MCF 10A (cell line): ENCODE measurements at regions not wholly inside any gene's neighbourhood (a gene's known extent, or its start where the extent isn't known, plus 50 kb on each side); places are given as distances from the start of the nearest gene placed in this dataset.

ENCODE experiments used
- BruUV-seq: library from RNA; stranded (reverse); fragments of 400-500 nt; replicated peaks from 2 replicates; lab custom pipeline; 2021; lab: Mats Ljungman, UMichigan
- CTCF ChIA-PET: fragments of 300-600 bp; sonication (Branson Sonifier 250); formaldehyde crosslinking; extraction: SDS; loops from one replicate; lab custom pipeline; 2021; ENCODE audit warnings: antibody characterized with exemption, inconsistent platforms; lab: Yijun Ruan, JAX
- POLR2A ChIA-PET: fragments of 300-600, 350-650 bp; sonication (Branson Sonifier 250); formaldehyde crosslinking; extraction: SDS; loops from one replicate; lab custom pipeline; 2020; ENCODE audit warnings: antibody characterized with exemption, inconsistent platforms; lab: Yijun Ruan, JAX
- DNase-seq: peaks from one replicate; pipeline ENCODE4 v3.0.0-alpha.2; 2018; ENCODE audit not compliant: unreplicated experiment
- H3K27ac Mint-ChIP-seq: one replicate; pipeline ENCODE4 v1.8.0; 2022; ENCODE audit warnings: mild to moderate bottlenecking, low read depth, mixed read lengths; ENCODE audit not compliant: unreplicated experiment
- H3K27me3 Mint-ChIP-seq: one replicate; pipeline ENCODE4 v1.8.0; 2022; ENCODE audit warnings: mixed read lengths; ENCODE audit not compliant: insufficient read depth, unreplicated experiment
- H3K36me3 Mint-ChIP-seq: one replicate; pipeline ENCODE4 v1.8.0; 2022; ENCODE audit warnings: mild to moderate bottlenecking, moderate library complexity, mixed read lengths; ENCODE audit not compliant: insufficient read depth, unreplicated experiment
- H3K4me1 Mint-ChIP-seq: one replicate; pipeline ENCODE4 v1.8.0; 2022; ENCODE audit warnings: mixed read lengths; ENCODE audit not compliant: insufficient read depth, unreplicated experiment
- H3K4me3 Mint-ChIP-seq: one replicate; pipeline ENCODE4 v1.8.0; 2022; ENCODE audit warnings: mild to moderate bottlenecking, moderate library complexity, mixed read lengths; ENCODE audit not compliant: unreplicated experiment
- H3K9me3 Mint-ChIP-seq: one replicate; pipeline ENCODE4 v1.8.0; 2022; ENCODE audit warnings: mixed read lengths; ENCODE audit not compliant: unreplicated experiment
- intact Hi-C: fragments of 100-400 bp; cut with micrococcal nuclease; formaldehyde crosslinking; loops from 2 replicates; pipeline ENCODE4 v1.14.1; 2022
- TF ChIP-seq, protein P1 (sequence below): fragments of 200-600 bp; IDR thresholded peaks from one replicate; pipeline ENCODE4 v1.8.0; 2022; ENCODE audit warnings: antibody characterized with exemption, mild to moderate bottlenecking; ENCODE audit not compliant: unreplicated experiment

- no TSS peak for BruUV-seq
- Mint-ChIP-seq H3K9me3 (no peaks in the 10 kb centered on the region), H3K4me1 (peaks cover 5% of the 10 kb centered on the region), H3K36me3 (no peaks in the 10 kb centered on the region), H3K4me3 (no peak overlapping the region), H3K27me3 (no peaks in the 10 kb centered on the region), H3K27ac (no peak overlapping the region)
- TF ChIP-seq, protein P1, sequence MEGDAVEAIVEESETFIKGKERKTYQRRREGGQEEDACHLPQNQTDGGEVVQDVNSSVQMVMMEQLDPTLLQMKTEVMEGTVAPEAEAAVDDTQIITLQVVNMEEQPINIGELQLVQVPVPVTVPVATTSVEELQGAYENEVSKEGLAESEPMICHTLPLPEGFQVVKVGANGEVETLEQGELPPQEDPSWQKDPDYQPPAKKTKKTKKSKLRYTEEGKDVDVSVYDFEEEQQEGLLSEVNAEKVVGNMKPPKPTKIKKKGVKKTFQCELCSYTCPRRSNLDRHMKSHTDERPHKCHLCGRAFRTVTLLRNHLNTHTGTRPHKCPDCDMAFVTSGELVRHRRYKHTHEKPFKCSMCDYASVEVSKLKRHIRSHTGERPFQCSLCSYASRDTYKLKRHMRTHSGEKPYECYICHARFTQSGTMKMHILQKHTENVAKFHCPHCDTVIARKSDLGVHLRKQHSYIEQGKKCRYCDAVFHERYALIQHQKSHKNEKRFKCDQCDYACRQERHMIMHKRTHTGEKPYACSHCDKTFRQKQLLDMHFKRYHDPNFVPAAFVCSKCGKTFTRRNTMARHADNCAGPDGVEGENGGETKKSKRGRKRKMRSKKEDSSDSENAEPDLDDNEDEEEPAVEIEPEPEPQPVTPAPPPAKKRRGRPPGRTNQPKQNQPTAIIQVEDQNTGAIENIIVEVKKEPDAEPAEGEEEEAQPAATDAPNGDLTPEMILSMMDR = no peak
- intact Hi-C loops = no loop called here
- no peak for DNase-seq
- CTCF ChIA-PET = no interaction called here
- POLR2A ChIA-PET = no interaction called here
These were observed 317.0 kb upstream of the MMADHC start for GRCh38 chr2:149904352-149905175.

DNA sequence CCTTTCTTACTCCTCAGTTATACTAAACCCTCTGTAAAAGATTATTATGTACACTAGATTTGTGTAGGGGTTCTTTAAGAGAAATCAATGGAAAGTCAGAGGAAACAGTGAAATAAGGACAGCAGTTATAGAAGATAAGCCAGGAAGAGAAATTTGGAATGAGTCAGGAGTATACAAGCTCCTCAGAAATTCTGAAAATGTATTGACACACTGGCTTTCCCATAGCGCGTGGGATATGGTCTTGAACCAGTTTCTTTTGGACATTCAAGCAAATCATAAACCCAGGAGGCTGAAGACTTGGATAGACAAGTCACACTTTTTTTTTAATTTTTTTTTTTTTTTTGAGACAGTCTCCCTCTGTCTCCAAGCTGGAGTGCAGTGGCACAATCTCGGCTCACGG lies 316.1 kb upstream of the MMADHC start:
- intact Hi-C loops = no loop called here
- TF ChIP-seq, protein P1 = no peak

DNA sequence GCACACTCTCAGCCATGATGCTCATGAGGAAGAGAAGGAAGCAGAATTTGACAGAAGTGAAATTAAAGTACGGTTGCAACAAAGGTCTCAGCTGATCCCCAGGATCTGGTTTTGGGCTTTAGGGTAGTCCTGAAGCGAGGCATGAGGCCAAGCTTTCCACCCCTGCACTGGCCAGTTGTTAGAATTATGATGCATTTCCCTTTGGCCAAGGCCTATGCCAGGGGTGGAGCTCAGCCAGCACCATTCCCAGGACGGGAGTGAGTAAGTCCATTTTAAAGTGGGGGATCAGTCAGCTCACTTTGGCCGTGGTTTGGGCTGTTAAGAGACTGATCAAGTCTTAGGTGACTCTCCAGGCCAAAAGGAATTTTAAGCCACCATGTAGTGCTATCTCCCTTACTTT lies 314.5 kb upstream of the MMADHC start:
- H3K9me3 Mint-ChIP-seq = no peaks in the 10 kb centered on the region
- no peaks in the 10 kb centered on the region for H3K36me3 Mint-ChIP-seq
- intact Hi-C loops = no loop called here
- TF ChIP-seq, protein P1 = no peak
- POLR2A ChIA-PET = no interaction called here
- no peaks in the 10 kb centered on the region for H3K27me3 Mint-ChIP-seq
- no TSS peak for BruUV-seq
- DNase-seq = peak; percentile 12
- H3K27ac Mint-ChIP-seq = no peak overlapping the region
- H3K4me3 Mint-ChIP-seq = no peak overlapping the region
- CTCF ChIA-PET = no interaction called here
- no peaks in the 10 kb centered on the region for H3K4me1 Mint-ChIP-seq

More for the DNA sequence above, 316.1 kb upstream of the MMADHC start:
- Mint-ChIP-seq H3K9me3 (no peaks in the 10 kb centered on the region), H3K4me1 (no peaks in the 10 kb centered on the region), H3K27me3 (no peaks in the 10 kb centered on the region), H3K36me3 (no peaks in the 10 kb centered on the region), H3K4me3 (no peak overlapping the region), H3K27ac (no peak overlapping the region)
- POLR2A ChIA-PET = no interaction called here
- CTCF ChIA-PET = no interaction called here
- BruUV-seq = no TSS peak
- DNase-seq = no peak

GRCh38 chr2:149901231-149901859 lies 313.8 kb upstream of the MMADHC start:
- Mint-ChIP-seq H3K27ac (no peak overlapping the region), H3K27me3 (no peaks in the 10 kb centered on the region), H3K9me3 (no peaks in the 10 kb centered on the region), H3K4me3 (no peak overlapping the region), H3K4me1 (no peaks in the 10 kb centered on the region), H3K36me3 (no peaks in the 10 kb centered on the region)
- no peak for DNase-seq
- BruUV-seq = no TSS peak
- intact Hi-C loops = no loop called here
- ChIA-PET CTCF (interaction anchor here (1.1 kb wide), 1 partner anchor 245 kb away, joined by 3 read pairs; no protein-coding TSS in a partner anchor), POLR2A (no interaction called here)
- TF ChIP-seq, protein P1 = no peak
